GM19193 (cell line): ENCODE measurements at regions not wholly inside any gene's neighbourhood (a gene's known extent, or its start where the extent isn't known, plus 50 kb on each side); places are given as distances from the start of the nearest gene placed in this dataset.

Source experiments
- POLR2A ChIP-seq: IDR thresholded peaks from 4 replicates; pipeline ENCODE4 v1.6.1; 2011; ENCODE audit not compliant: insufficient read depth, insufficient read length; ENCODE audit errors: extremely low read depth

DNA sequence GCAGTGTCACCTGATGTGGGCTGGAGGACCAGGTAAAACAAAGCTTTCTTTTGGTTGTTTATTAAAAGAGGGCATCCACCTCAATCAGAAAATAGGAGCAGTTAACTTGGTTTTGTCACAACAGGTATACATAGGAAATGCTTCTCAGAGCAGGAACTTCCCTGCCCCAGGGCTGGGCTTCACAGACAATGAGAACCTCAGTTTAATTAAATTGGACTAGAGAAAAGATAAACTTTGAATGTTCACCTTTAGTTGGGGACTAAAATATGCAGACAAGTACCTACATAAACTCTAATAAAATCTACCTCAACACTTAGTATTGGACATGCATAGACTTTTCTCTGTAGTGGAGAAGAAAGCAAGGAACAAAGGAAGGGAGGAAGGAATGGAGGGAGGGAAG, 392.0 kb downstream of the ENC1 start:
- no peak for TF ChIP-seq POLR2A

DNA sequence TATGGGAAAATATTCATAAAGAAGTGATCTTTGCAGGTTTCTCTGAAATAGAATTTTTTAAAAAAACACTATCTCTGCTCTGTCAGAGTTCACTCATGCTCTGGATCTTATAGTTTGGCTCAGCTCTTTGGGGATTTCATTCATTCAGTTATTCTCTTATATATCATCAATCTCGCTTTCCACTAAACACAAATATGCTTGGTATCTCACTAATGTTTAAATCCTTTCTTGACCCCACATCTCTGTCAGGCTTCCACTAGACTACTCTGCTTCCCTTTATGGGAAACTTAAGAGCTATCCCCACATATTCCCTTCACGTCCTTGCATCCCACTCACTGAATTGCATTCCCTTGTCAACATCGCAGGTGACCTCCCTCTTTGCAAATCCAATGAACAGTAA, 396.1 kb downstream of the ENC1 start:
- no peak for TF ChIP-seq POLR2A

DNA sequence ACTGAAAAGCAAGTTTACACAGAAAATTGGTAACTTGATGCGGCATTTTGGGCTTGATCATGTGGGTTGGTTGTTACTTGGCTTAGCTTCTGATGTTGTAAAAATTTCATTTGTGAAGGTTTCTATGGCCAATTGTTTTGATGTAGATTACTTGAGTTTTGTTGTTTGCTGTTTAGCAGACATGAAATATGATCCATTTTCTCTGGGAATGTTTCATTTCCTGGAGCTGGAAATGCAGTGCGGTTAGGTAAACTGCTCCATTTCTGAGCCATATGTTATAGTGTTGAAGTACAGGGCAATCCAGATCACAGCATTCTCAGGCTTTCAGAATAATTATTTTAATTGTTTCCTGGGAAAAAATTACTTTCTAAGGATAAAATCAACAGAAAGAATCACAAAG, 396.9 kb downstream of the ENC1 start:
- no peak for TF ChIP-seq POLR2A

DNA sequence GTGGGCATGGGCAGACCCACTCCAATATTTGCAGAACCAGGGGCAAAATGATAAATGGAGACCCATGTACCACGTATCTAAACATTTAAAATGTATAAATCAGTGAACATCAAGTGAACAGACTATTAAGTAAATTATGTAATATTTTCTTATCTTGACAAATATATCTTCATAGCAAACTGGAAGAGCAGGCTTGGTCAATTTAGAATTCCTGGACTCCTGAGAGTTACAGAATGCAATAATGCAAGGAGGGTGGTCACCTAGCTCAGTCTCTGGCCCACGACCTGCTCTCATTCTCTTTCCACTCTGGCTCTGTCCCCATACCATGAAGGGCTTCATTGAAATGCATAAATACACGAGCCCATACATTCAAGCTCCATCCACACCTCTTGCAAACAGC, 398.0 kb downstream of the ENC1 start:
- TF ChIP-seq POLR2A, result no peak

DNA sequence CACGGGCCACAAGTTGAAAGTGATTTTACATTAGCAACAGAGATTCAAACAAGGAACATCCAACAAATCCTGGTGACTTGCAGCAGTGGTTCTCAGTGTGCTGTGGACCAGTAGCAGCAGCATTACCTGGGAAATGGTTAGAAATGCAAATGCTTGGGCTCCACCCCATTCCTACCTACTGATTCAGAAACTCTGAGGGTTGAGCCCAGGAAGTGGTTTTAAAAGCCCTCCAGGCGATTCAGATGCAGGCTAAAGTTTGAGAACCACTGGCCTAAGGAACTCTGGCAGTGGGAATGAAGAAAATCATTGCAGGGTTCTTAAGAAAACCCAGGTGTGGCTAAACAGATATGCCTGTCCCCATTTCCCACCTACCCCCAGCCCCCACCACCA, 398.8 kb downstream of the ENC1 start:
- no peak for TF ChIP-seq POLR2A

DNA sequence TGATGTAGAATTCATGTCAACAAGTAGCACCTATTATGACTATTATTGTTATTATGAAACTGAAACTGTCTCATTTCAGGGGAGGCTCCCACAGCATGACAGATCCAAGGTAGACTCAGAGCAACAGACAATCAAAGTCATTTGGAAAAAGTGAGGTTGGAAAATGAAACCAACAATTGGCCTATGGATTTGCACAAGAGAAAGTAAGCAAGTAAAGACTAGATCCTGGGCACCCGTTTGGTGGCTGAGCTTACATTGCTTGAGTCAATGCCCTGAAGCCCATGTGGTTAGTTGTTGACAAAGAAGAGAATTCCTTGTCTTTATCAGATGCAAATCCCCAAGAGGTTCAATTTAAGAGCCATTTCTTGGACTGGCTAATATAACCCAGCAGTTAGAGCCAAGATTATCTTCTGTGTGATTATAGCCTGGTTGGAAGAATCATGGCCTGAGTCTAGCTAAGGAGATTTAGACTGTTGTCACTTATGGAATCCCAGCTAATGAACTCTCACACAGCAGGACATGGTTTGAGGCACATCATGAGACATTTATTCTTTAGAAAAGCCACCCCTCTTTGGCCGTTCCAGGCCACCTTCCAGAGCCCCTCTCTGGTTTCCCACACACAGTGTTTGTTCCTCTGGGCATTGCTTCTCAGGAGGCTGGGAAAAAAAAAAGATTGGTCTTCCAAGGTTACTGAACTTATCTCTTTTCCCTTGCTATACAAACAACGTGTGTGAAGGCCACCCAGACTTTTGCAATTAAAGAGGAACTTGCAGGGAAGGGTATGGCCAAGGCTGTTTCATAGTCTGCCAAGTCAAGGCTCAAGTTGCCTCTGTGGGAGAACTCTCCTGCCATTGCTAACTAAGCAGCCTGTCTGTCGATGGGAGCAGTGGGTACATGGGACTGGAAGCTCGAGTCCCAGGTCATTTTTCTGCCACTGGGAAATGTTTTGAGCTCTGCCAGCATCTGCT, 399.5 kb downstream of the ENC1 start:
- TF ChIP-seq POLR2A, result no peak

DNA sequence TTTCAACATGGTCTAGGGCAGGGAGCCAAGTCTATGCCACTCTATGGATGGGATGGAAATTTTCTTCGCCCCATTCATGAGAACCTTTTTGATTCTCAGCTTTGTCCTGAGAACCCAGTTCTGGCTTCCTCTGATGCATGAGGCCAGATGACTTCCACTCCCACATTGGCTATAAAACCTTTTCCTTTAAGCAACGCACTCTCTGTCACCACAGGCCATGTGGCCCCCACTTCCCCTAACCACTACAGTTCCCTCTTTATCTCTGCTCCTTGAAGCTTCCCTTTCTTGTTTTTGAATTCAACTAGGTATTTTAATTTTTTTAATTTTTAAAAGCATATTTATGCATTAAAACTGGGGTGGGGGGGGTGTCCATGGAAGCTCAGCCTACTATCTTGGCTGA, 401.3 kb downstream of the ENC1 start:
- TF ChIP-seq POLR2A, result no peak

DNA sequence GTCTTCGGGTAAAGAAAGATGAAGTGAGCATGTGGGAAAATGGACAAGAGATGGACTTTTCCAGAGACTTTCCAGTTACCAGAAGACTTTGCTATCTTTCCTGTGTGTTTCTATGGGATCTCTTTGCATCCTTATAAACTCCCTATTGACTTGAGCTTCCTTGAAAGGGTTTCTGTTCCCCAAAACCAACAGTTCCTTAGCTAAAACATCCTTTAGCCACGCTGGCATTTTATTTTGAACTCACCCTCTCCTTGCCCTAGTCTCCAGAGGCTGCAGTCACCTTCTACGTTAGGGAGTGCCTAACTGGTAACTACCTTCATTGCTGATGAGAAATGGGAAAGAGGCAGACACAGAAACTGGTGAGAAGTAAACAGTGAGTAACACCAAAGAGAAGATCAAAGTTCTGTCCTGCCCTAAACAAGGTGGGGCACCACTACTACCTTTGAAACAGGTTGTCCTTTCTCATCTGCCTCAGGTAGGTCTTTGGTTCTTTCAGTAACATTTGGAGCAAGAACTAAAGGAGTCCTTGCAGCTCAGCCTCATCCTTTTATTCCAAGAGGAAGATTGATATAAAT, 402.9 kb downstream of the ENC1 start:
- TF ChIP-seq POLR2A, result no peak

DNA sequence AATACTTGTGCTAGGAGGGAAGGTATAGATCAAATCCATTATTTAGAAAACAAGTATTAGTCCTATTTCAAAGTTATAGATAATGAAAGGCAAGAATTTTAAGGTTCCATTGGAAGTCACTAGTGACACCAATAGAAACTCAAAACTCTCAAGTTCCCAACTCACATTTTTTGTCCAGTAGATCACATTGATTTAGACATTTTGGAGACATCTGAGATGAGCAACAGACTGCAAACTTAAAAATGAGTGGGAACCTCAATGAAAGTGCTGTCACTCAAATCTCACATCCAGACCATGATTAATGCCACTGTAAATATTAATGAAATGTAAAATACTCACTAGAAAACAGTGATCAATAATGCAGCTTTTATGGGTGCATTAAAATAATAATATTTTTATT, 405.0 kb downstream of the ENC1 start:
- no peak for TF ChIP-seq POLR2A

DNA sequence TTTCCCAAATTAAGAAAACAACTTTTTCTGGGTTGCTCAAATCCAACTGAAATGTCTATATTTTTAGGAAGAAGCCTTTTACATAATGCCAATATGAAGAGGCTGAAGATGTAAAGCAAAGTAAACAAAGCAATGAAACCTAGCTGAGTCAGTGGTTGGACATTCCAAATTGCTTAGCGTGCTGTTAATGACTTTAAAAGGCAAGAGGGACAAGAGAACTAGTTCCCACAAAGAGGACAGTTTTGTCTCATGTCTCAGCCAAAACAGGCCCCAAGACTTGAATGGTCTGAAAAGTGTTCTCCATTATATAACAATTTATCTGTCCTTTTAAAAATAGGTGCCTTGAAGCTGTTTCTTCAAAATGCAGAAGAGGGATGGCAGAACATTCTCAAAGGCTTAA, 407.0 kb downstream of the ENC1 start:
- no peak for TF ChIP-seq POLR2A

DNA sequence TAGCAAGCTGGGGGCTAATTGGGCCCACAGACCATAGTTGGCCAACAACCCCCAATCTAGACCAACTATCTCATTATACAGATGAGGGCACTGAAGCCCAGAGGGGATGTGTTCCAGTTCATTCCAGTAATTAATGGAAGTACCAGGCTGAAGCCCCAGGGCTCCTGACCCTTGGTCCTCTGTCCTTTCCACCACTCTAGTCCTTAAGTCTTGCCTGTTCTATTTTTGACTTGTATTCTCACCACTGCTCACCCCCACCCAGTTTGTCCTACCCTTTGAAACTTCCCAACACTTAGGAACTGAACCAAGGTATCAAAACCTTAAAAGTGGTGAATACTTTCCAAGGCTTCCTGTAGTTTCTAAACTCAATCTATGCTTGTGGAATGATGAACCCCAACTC, 407.4 kb downstream of the ENC1 start:
- no peak for TF ChIP-seq POLR2A

DNA sequence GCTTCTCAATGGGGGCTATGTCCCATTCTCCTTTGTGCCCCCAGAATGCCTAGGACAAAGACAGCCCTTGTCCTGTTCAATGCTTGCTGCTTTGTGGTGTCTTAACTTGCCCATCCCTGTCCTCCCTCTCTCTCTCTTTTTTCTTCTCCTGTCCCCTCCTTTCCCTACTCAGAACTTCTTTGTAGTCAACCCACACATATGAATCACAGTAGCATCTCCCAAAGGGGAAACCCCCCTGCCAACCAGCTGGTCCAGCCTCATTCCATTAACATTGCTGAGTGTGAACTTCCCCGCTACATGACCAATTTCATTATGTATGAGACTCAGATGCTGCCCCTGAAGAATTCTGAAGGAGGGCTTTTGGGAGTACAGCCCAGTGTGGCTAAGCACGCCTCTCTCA, 408.3 kb downstream of the ENC1 start:
- no peak for TF ChIP-seq POLR2A

DNA sequence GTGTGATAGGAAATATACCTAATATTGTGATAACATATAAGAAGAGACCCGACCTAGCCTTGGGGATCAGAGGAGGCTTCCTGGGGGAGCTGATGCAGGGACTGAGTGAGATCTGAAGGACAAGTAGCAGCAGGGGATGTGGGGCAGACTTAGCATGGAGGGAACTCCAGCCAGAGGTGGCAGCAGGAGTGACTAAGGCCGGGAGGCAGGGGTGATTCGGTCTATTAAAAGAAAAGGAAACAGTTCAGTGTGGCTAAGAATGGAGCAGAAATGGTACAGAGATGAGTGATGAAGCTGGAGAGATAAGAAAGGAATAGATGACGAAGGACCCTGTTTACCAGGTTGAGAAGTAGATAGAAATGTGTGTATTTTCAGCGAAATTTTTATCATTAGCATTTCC, 408.8 kb downstream of the ENC1 start:
- TF ChIP-seq POLR2A, result no peak

DNA sequence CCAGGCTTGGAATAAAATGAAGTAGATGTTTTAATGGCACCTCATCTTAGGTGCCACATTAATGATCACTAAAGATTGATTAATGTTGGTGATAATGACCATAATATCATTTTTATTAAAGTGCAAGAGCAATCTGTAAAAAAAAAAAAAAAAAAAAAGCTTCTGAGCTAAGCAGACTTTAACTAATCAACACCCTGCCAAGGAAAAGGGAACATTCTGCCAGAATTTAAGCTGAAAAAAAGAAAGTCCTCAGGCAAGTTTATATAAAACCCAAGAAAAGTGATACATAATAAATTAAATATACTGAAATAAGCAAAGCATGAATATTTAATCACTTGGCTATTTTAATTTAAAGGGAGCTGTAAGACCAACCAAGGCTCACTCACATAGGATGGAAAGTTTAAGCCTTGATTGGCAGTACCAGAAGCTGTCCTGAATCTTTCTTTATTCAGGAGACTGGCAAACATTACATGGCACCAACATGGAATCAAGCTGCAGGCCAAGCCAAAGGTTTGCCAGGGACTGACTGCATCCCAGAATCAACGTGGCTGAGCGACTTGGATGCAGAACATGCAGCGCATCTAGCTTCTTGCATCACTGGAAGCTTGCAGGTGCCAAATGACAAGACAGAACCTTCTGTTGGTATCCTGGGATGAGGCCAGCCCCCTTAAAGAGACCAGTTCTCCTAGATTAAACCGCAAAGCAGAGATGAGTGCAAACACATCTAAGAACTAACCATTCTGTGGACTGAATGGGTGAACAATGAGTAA, 413.6 kb downstream of the ENC1 start:
- TF ChIP-seq POLR2A, result no peak

DNA sequence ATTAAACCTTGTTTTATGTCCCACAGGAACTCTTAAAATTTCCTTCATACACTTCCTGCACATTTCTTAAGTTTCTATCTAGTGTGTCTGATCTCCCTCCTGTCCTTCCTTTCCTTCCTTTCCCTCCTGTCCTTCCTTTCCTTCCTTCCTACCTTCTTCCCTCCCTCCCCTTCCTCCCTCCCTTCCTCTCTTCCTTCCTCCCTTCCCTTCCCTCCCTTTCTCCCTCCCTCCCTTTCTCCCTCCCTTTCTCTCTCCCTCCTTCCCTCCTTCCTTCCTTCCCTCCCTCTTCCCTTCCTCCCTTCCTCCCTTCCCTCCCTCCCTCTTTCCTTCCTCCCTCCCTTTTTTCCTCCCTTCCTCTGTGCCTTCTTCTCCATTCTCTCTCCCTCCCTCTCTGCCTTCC, 414.9 kb downstream of the ENC1 start:
- TF ChIP-seq POLR2A, result no peak
